Left lung (tissue), 4 donors: ENCODE measurements at regions not wholly inside any gene's neighbourhood (a gene's known extent, or its start where the extent isn't known, plus 50 kb on each side); places are given as distances from the start of the nearest gene placed in this dataset.

Experiments
- ATAC-seq: fragments of 200-7000 bp; cut with Tn5 transposase; one replicate; pipeline ENCODE4 v1.9.1; 2020; ENCODE audit warnings: moderate library complexity
- DNase-seq, 4 donors: peaks; one replicate each; pipeline ENCODE4 v3.0.0-alpha.2; 2013 to 2020
- H3K27ac ChIP-seq, 2 donors: fragments of 200-600 bp; sonication (generic) in 1 of 2; one replicate each; pipeline versions ENCODE4 v1.5.0 to v1.8.0; 2020 to 2021
- H3K27me3 ChIP-seq, 2 donors: fragments of 200-600 bp; sonication (generic) in 1 of 2; one replicate each; pipeline versions ENCODE4 v1.5.0 to v1.8.0; 2020 to 2021
- H3K36me3 ChIP-seq, 2 donors: fragments of 200-600 bp; sonication (generic) in 1 of 2; one replicate each; pipeline versions ENCODE4 v1.5.0 to v1.8.0; 2020 to 2021
- H3K4me1 ChIP-seq, 2 donors: fragments of 200-600 bp; one replicate each; pipeline ENCODE4 v1.8.0; 2021
- H3K4me3 ChIP-seq, 2 donors: fragments of 200-600 bp; sonication (generic) in 1 of 2; one replicate each; pipeline versions ENCODE4 v1.5.0 to v1.8.0; 2020 to 2021; ENCODE audit warnings: mild to moderate bottlenecking in 1 of 2
- H3K9me3 ChIP-seq, 2 donors: fragments of 200-600 bp; sonication (generic) in 1 of 2; one replicate each; pipeline versions ENCODE4 v1.5.0 to v1.8.0; 2020 to 2021
- CTCF ChIP-seq, 2 donors: fragments of 200-600 bp; sonication (generic) in 1 of 2; IDR thresholded peaks; one replicate each; pipeline versions ENCODE4 v1.5.0 to v1.8.0; 2021; ENCODE audit warnings: antibody characterized with exemption in 2 of 2
- intact Hi-C, 2 donors: fragments of 100-400 bp; cut with DNase I; formaldehyde crosslinking; loops; one replicate each; pipeline versions ENCODE4 v1.11.2 to v1.14.2; 2022
- donor health status: DM: no; HTN: yes; CAD: no.
- donor health status: DM: no; HTN: no; CAD: no.

GRCh38 chr11:26073646-26074045 is 258.3 kb upstream of the ANO3 start:
- TF ChIP-seq CTCF (IDR thresholded peaks at IDR 0.05): no peak
- Histone ChIP-seq H3K27me3 (no peaks in the 10 kb centered on the region), H3K9me3 (no peaks in the 10 kb centered on the region), H3K36me3 (no peaks in the 10 kb centered on the region), H3K4me1 (no peaks in the 10 kb centered on the region), H3K4me3 (no peak overlapping the region), H3K27ac (no peak overlapping the region)
- ATAC-seq (no peak), DNase-seq (no peak)
- intact Hi-C loops: no loop called here

- TF ChIP-seq CTCF (IDR thresholded peaks at IDR 0.05): no peak
- intact Hi-C loops: no loop called here
- ATAC-seq: no peak
- H3K27me3 ChIP-seq: no peaks in the 10 kb centered on the region
- no peak overlapping the region for H3K27ac ChIP-seq
- H3K4me1 ChIP-seq: no peaks in the 10 kb centered on the region
- H3K9me3 ChIP-seq: no peaks in the 10 kb centered on the region
- no peaks in the 10 kb centered on the region for H3K36me3 ChIP-seq
- H3K4me3 ChIP-seq: no peak overlapping the region
- DNase-seq: no peak
Observed at GRCh38 chr11:26076233-26076990, 255.5 kb upstream of the ANO3 start.

- H3K9me3 ChIP-seq: no peaks in the 10 kb centered on the region
- H3K27me3 ChIP-seq: no peaks in the 10 kb centered on the region
- intact Hi-C loops: no loop called here
- no peak overlapping the region for H3K27ac ChIP-seq
- DNase-seq (no peak), ATAC-seq (no peak)
- H3K4me1 ChIP-seq: no peaks in the 10 kb centered on the region
- no peak overlapping the region for H3K4me3 ChIP-seq
- no peaks in the 10 kb centered on the region for H3K36me3 ChIP-seq
- no peak for TF ChIP-seq CTCF (IDR thresholded peaks at IDR 0.05)
Observed at GRCh38 chr11:26078231-26078821, 253.6 kb upstream of the ANO3 start.

DNA sequence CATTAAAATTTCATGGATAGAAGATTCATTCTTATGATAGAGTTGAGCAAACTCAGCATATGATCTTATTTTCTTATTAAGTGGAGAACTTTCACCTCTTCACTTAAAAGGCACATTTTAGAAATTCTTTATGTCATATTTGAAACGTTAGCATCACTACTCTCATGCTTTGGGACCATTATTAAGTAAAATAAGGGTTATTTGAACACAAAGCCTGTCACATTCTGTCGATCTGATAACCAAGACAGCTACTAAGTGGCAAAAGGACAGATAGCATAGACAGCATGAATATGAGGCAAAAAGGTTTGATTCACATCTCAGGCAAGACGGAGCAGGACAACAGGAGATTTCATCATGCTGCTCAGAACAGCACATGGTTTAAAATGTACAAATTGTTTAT is 247.6 kb upstream of the ANO3 start:
- no peaks in the 10 kb centered on the region for H3K27me3 ChIP-seq
- intact Hi-C loops: no loop called here
- no peak for TF ChIP-seq CTCF (IDR thresholded peaks at IDR 0.05)
- H3K36me3 ChIP-seq: no peaks in the 10 kb centered on the region
- no peaks in the 10 kb centered on the region for H3K4me1 ChIP-seq
- H3K4me3 ChIP-seq: no peak overlapping the region
- H3K27ac ChIP-seq: no peak overlapping the region
- H3K9me3 ChIP-seq: no peaks in the 10 kb centered on the region
- ATAC-seq (no peak), DNase-seq (no peak)

DNA sequence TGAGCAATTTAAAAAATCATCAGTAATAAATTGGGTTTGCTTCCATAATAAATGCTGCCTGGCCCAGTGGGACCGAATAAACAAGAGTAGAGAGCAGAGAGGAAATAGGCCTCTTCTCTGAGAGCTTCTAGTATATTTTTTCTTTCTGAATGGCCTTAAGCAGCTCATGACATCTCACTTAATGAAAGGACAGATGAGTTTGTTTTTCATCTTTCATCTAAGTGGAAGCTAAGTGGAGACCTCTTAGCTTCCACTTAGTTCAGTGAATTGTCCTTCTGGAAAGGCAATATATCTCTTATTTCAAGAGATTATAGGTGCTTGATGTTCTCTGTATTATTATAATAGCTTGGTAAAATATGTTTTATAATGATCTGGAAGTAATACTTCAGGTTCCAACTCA is 245.9 kb upstream of the ANO3 start:
- TF ChIP-seq CTCF (IDR thresholded peaks at IDR 0.05): no peak

More for the DNA sequence above, 245.9 kb upstream of the ANO3 start:
- Histone ChIP-seq H3K9me3 (no peaks in the 10 kb centered on the region), H3K4me1 (no peaks in the 10 kb centered on the region), H3K27me3 (no peaks in the 10 kb centered on the region), H3K27ac (no peak overlapping the region), H3K36me3 (no peaks in the 10 kb centered on the region), H3K4me3 (no peak overlapping the region)
- ATAC-seq (no peak), DNase-seq (no peak)
- intact Hi-C loops: no loop called here
